ENCODE measurements at regions not wholly inside any gene's neighbourhood (a gene's known extent, or its start where the extent isn't known, plus 50 kb on each side); places are given as distances from the start of the nearest gene placed in this dataset.

GRCh38 chr4:43742083-43742482, 706.5 kb downstream of the KCTD8 start:
- TF ChIP-seq CTCF (optimal IDR thresholded peaks at IDR 0.05 in 1 of 3, IDR thresholded peaks at IDR 0.05 in 1 of 3, conservative IDR thresholded peaks at IDR 0.05 in 1 of 3; ENCODE audit: extremely low read depth in 1 of 3, insufficient read depth in 2 of 3, low read length in 3 of 3) (no peak), EZH2 (IDR thresholded peaks at IDR 0.05; ENCODE audit: low read length) (no peak)

Data from keratinocyte (primary cell).